ENCODE measurements at regions not wholly inside any gene's neighbourhood (a gene's known extent, or its start where the extent isn't known, plus 50 kb on each side); places are given as distances from the start of the nearest gene placed in this dataset.

- H3K27me3 ChIP-seq (replicated peaks in 1 of 2; ENCODE audit: control insufficient read depth in 2 of 2, insufficient read depth in 2 of 2, low read length in 1 of 2), result no peaks in the 10 kb centered on the region
- ChIA-PET POLR2A (no interaction called here), RAD21 (ENCODE audit: unreplicated experiment) (no interaction called here), CTCF (no interaction called here), SMC1A (ENCODE audit: uncharacterized antibody, unreplicated experiment) (interaction anchor here (0.9 kb wide), 1 partner anchor 13 kb away, joined by 3 read pairs; no protein-coding TSS in a partner anchor)
- H3K27ac ChIP-seq (ENCODE audit: control insufficient read depth, insufficient read depth), result no peak overlapping the region
- no peak for TF ChIP-seq POLR2AphosphoS2 (IDR thresholded peaks at IDR 0.05; ENCODE audit: low read depth, low read length)
- no peak for TF ChIP-seq ZNF24 (IDR thresholded peaks at IDR 0.05)
- TF ChIP-seq NBN (IDR thresholded peaks at IDR 0.05), result no peak
- no peak for TF ChIP-seq IRF3 (IDR thresholded peaks at IDR 0.05)
- TF ChIP-seq, protein P1, sequence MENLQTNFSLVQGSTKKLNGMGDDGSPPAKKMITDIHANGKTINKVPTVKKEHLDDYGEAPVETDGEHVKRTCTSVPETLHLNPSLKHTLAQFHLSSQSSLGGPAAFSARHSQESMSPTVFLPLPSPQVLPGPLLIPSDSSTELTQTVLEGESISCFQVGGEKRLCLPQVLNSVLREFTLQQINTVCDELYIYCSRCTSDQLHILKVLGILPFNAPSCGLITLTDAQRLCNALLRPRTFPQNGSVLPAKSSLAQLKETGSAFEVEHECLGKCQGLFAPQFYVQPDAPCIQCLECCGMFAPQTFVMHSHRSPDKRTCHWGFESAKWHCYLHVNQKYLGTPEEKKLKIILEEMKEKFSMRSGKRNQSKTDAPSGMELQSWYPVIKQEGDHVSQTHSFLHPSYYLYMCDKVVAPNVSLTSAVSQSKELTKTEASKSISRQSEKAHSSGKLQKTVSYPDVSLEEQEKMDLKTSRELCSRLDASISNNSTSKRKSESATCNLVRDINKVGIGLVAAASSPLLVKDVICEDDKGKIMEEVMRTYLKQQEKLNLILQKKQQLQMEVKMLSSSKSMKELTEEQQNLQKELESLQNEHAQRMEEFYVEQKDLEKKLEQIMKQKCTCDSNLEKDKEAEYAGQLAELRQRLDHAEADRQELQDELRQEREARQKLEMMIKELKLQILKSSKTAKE (IDR thresholded peaks at IDR 0.05; ENCODE audit: low read depth, poor library complexity, severe bottlenecking), result no peak
- no peak for TF ChIP-seq RFX5 (IDR thresholded peaks at IDR 0.05; ENCODE audit: low read depth, low read length)
- no peak for TF ChIP-seq PAX5 (IDR thresholded peaks at IDR 0.05; ENCODE audit: borderline replicate concordance, low read depth, low read length)
- TF ChIP-seq JUND (IDR thresholded peaks at IDR 0.05; ENCODE audit: low read depth, low read length), result no peak
- TF ChIP-seq MEF2A (IDR thresholded peaks at IDR 0.05; ENCODE audit: insufficient read depth, low read depth, low read length), result no peak
- no peak for TF ChIP-seq ATF3 (IDR thresholded peaks at IDR 0.05; ENCODE audit: borderline replicate concordance, extremely low read depth, low read depth, low read length)
- TF ChIP-seq CEBPZ (IDR thresholded peaks at IDR 0.05; ENCODE audit: low read depth, low read length), result no peak
- no peak for TF ChIP-seq ZSCAN29 (IDR thresholded peaks at IDR 0.05)
- TF ChIP-seq HDGF (IDR thresholded peaks at IDR 0.05), result no peak
- TF ChIP-seq CREB1 (IDR thresholded peaks at IDR 0.05; ENCODE audit: low read depth), result no peak
- no peak for TF ChIP-seq KDM1A (IDR thresholded peaks at IDR 0.05; ENCODE audit: borderline replicate concordance)
- no peak for TF ChIP-seq TARDBP (IDR thresholded peaks at IDR 0.05; ENCODE audit: borderline replicate concordance)
- no peak for TF ChIP-seq EP300 (IDR thresholded peaks at IDR 0.05; ENCODE audit: borderline replicate concordance in 1 of 2, control insufficient read depth in 1 of 2, low read depth in 2 of 2, low read length in 2 of 2)
- TF ChIP-seq SIX5 (IDR thresholded peaks at IDR 0.05; ENCODE audit: low read depth, low read length, severe bottlenecking), result no peak
- TF ChIP-seq SREBF1 (IDR thresholded peaks at IDR 0.05; ENCODE audit: low read length), result no peak
- no peaks in the 10 kb centered on the region for H4K20me1 ChIP-seq (ENCODE audit: control insufficient read depth, insufficient read depth)
- H2AFZ ChIP-seq (ENCODE audit: control insufficient read depth, low read depth, low read length), result no peak overlapping the region
- FAIRE-seq (no peak), ATAC-seq (no peak), DNase-seq (ENCODE audit: low read depth, low spot score) (no peak)
- no peaks in the 10 kb centered on the region for H3K9me3 ChIP-seq (replicated peaks; ENCODE audit: control insufficient read depth, insufficient read depth, low read length)
- H3K79me2 ChIP-seq (ENCODE audit: control insufficient read depth, insufficient read depth, low read length), result no peaks in the 10 kb centered on the region
- WGBS (ENCODE audit: insufficient coverage, insufficient replicate concordance, low lambda C conversion rate, missing lambda C conversion rate), result 39% methylated on average over 2 of the region's 2 CpGs
- no peaks in the 10 kb centered on the region for H3K36me3 ChIP-seq (ENCODE audit: control insufficient read depth in 2 of 2, insufficient read depth in 2 of 2, low read length in 1 of 2)
- intact Hi-C loops (cut with micrococcal nuclease; ENCODE audit: unreplicated experiment) (no loop called here), in situ Hi-C loops (cut with MboI) (no loop called here)
- no TSS peak for BruUV-seq (replicated peaks)
- H3K9ac ChIP-seq (ENCODE audit: control insufficient read depth, insufficient read depth, low read length), result no peak overlapping the region
- no peak overlapping the region for H3K4me3 ChIP-seq
- H3K4me1 ChIP-seq (ENCODE audit: control insufficient read depth, insufficient read depth, low read length), result no peaks in the 10 kb centered on the region
- H3K4me2 ChIP-seq (ENCODE audit: control insufficient read depth, insufficient read depth), result no peak overlapping the region
These were observed 1078.0 kb upstream of the CELF2 start for GRCh38 chr10:9939716-9940115.
